Activated CD8-positive, alpha-beta memory T cell treated with anti-CD3 and anti-CD28 coated beads, Interleukin-2, amount 50 U/mL, for 48 hours (primary cell): ENCODE measurements at regions not wholly inside any gene's neighbourhood (a gene's known extent, or its start where the extent isn't known, plus 50 kb on each side); places are given as distances from the start of the nearest gene placed in this dataset.
"Not testable (repeated sequence)": the region's sequence is repeated elsewhere in the genome, so short reads cannot be mapped to it uniquely, and the experiment has no call there.

ENCODE experiments used
- DNase-seq: peaks from one replicate; pipeline ENCODE4 v3.0.0-alpha.2; 2020

GRCh38 chr2:34656632-34657031, 1057.5 kb upstream of the FAM98A start:
- DNase-seq, result no peak

DNA sequence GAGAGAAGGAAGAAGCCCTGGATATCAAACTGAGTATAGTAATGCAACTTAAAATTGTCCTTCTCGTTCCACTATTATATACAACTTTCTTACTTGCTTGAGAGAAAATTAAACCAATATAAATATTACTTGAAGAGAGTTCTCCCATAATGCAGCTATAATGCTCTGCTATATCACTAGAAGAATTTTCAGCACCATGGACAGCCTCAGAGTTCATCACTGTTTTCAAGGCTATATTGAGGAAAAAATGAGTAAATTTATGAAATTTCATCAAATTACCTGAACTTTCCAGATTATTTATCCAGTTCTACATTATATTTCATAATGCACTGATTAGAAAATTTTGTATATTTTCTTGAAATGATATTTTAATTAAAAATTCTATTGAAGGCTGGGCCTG, 1053.5 kb upstream of the FAM98A start:
- no peak for DNase-seq

DNA sequence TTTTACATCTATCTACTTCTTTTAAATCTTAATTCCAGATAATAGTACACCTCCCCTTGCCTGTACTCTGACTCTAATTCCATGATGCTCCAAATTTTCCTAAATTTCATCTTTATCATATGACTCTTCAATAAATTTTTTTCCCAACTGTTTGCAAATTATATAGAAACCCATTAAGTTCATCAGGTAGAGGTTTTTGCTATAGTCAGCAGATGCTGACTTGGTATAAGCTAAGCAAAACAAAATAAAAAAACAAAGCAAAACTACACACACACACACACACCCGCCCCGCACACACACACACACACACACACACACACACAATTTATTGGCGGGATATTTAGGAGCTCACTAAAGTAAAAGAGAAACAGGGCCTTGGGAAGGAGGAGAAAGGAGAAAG, 1047.8 kb upstream of the FAM98A start:
- no peak for DNase-seq

GRCh38 chr2:34632327-34632726, 1033.2 kb upstream of the FAM98A start:
- no peak for DNase-seq

DNA sequence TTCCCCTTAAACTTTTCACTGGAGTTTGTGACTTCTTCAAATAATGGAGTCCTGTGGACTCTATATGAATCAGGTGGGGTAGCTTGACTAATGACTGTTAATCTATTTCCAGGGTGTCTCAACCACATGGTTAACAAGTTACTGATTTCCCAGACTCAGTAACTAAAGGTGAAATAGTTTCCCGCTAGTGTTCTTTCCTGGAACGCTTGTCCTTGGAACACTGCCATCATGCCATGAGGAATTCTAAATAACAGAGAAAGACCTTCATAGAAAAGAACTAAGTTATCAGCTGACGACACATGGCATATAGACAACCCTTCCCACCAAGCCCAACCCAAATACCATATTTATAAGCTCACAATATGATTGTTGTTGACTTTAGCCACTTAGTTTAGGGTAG, 1027.9 kb upstream of the FAM98A start:
- DNase-seq, result no peak

DNA sequence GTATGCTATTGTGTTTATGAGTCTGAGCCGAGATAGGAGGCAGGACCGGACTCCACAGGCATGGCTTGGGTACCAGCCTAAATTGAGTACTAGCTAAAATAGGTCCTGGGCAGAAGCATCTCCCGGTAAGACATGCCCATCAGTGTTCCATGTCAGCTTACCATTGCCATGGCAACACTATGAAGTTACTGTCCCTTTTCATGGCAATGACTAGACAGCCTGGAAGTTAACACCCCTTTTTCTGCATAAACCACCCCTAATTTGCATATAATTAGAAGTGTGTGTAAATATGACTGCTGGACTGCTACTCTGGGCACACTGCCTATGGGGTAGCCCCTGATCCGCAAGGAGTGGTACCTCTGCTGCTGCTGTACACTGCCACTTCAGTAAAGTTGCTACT, 1005.1 kb upstream of the FAM98A start:
- no peak for DNase-seq

DNA sequence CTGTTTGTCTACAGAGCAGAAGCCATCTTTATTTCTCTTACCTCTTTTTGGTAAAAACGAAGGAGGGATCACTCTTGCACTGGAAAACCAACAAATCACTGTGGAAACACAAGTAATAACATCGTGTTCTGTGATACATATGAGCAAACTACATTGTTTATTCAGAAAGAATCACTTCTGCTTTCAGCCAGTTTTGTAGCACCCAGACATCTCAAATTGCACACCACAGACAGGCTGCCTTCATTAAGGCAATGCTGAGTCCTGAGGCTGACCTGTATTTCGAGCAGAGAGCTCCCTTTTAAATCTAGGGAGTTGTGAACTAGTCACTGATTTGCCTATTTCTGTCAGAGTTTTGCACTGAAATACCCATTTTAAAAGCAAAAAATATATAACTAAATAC, 1003.2 kb upstream of the FAM98A start:
- DNase-seq, result no peak

GRCh38 chr2:34601561-34601960, 1002.5 kb upstream of the FAM98A start:
- no peak for DNase-seq

GRCh38 chr2:34578641-34579040, 979.5 kb upstream of the FAM98A start:
- DNase-seq, result no peak

DNA sequence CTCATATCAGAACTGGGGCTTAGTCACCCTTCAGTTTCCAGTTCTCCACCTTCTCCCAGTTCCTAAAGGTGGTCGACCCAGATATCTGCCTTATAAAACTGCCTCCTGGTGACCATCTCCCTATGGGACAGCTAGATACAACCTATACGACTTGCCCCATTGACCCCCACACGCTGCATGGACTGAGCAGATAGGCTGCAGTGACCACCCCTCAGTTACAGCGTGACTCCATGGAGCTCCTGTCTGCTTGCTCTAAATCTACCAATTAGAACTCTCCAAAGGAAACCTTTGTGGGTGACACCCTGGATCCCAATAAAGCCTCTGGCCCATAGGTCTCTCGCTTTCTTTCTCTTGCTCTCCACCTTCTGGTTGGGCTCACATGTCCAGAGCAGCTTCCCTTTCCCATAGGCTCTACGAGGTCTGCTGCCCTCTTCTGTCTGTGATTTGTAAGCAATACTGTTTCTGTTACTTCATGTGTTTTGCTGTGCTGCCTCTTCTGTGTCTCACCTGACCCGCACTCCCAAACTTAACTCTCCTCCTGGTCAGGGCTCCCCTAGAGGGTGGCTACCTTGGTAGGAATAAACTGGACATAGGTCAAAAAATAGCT, 971.3 kb upstream of the FAM98A start:
- DNase-seq, result no peak

- no peak for DNase-seq
Observed at GRCh38 chr2:34567128-34567527, 968.0 kb upstream of the FAM98A start.

DNA sequence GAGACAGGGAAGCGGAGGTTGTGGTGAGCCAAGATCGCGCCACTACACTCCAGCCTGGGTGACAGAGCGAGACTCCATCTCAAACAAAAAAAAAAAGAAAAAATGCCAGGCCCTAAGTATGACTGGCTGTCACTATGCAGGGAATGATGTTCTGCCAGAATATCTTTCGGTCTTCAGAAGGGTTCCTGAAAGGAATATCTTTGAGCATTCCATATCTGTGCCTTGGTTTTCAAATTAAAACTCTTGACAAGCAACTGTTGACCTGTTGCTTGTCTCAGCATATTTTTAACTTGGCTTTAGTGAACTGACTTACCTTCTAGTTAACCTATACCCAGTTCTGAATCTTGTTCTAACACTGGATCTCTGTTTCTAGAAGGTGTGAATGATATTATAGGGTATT, 953.2 kb upstream of the FAM98A start:
- DNase-seq, result no peak

DNA sequence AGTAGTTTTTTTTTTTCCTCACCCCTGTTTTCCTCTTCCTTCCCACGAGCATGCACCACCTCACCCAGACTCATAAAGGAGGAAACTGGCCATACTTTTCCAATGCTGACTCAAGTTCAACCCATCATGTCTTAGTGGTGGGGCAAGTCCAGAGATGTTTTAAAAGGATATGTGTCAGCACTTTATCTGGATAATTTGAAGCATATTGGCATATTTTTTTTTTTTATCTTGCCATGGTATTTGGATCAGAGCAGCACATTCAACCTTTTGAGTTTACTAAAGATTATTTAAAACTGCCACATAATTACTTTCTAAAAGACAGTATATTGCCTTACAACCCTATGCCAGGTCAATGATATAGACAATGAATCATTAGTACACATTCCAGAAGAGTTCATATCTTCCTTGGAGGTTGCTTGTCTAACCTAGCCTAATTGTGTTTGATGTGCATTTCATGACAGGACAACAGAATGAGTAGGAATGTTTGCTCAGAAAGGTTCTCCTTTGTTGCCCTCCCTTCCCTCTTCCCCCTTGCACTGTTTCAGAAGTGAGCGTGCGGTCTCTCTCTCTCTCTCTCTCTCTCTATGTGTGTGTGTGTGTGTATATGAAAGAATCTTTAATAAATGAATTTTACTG, 950.7 kb upstream of the FAM98A start:
- DNase-seq, result no peak

DNA sequence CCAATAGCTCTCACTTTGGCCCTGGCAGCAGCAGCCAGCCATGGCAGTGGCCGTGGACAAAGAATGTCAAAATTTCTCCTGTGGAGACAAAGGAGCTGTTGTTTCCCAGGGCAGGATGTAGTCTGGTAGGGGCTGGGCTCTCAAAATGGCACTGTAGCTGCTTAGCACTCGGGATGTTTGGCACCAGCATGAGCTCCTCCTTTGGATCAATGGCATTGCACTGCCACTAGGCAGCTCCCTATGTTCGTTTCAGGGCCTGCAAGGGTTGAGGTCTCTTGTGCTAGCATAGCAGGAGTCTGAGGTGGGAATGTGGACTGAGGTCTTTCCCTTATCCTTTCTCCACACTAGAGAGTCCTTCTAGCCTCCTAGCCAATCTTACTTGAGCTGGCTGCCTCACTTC, 948.8 kb upstream of the FAM98A start:
- no peak for DNase-seq

DNA sequence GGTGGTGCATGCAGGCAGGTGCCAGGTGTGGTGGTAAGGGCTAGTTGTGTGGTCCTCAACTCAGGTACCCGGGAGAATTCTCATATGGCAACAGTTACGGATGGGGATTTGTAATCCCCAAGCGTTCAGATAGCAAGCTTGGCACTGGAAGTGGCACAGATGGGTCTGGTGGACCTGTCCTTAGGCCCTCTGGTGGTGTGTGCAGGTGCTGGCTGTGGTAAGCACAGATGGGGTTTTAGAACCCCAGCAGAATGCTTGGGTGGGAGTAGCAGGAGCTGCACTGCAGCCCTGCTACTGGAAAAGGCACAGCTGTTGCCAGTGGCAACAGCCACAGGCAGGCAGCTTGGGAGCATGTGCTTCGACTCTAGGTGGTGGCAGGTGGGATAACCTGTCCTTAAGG, 948.2 kb upstream of the FAM98A start:
- no peak for DNase-seq

- no peak for DNase-seq
Observed at GRCh38 chr2:34545486-34546136, 946.5 kb upstream of the FAM98A start.

DNA sequence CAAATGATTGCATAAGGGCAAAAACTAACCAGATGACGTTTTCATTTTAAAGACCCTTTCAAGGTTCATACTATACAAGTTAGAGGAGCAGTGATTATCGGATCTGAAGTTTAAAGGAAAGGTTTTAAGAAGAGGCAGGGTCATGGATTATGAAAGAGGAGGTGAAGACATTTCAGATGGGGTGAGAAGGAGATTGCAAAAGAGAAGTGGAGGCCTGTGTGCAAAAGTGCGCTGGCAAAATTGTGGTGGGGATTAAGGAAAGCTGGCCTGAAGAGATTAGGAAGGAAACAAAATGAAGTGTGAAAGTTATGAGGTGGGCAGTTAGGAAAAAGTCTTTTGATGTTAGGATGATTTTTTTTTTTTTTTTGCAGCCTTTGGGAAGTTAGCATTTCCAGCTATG, 935.7 kb upstream of the FAM98A start:
- DNase-seq, result no peak

DNA sequence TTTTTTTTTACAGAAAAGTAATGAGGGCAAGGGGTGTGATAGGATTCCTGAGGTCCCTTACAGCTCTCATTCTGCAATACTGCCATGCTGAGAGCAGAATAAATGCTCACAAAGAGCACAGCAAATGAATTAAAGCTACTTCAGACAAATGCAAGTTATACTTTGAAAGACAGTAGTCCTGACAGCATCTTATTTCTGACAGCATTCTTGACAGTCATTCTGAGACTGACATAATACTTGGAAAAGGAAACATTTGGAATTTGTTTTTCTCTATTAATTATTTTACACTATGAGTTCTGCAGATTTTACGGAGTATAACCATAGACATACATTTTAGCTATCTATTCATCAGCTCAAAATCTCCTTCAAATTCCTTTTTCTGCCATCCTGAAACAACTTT, 935.2 kb upstream of the FAM98A start:
- no peak for DNase-seq

- no peak for DNase-seq
Observed at GRCh38 chr2:34533585-34534183, 934.6 kb upstream of the FAM98A start.

DNA sequence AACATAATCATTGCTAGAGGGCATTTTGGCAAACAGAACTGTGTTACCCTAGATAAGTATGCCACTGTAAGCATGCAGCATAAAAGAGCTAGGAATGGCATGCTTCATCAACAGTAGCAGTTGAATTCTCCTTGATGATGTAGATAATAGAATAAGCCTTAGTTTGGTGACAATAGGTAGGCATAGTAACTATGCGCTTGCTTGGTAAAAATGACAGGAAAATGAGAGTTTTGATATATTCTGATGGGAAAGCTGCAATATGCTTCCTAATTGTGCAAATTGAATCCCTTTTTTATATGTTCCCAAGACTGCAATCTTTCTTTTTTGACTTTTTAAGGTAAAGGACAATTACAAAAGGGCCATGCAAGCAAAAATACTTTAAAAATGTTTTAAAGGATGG, 930.9 kb upstream of the FAM98A start:
- no peak for DNase-seq

GRCh38 chr2:34523958-34524514, 924.9 kb upstream of the FAM98A start:
- no peak for DNase-seq

DNA sequence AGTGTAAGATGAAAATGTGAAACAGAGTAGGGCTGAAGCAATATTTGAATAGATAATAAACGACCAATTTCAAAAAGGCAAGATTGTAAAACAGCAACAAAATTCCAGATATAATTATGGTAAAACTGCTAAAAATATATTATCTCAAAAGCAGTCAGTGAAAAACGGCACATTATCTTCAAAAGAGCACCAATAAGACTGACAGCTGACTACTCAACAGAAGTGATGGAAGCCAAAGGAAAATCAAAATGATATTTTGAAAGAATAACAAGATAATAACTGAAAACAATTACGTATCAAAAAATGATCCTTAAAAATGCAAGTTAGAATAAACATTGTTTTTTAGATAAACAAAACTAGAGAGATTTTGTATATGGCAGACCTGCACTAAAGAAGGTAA, 920.6 kb upstream of the FAM98A start:
- no peak for DNase-seq

DNA sequence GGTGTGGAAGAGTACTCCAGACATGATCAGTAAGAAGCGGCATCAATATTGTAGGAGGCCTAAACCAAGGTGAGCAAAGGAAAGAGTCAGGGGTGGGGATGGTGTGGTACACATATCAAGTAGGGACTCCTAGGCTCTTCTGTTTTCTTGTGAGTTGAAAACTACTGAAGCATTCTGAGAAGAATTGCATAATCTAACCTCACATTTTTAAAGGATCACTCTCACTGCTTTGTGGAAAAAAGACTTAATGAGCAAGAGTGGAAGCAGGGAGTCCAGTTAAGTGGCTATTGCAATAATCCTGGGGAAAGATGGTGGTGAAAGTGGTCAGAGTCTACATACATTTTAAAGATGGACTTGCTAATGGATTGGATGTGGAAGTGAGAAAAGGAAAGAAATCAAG, 899.5 kb upstream of the FAM98A start:
- DNase-seq, result no peak

GRCh38 chr2:34494192-34494591, 895.1 kb upstream of the FAM98A start:
- DNase-seq, result not testable (repeated sequence)
